ENCODE measurements at regions not wholly inside any gene's neighbourhood (a gene's known extent, or its start where the extent isn't known, plus 50 kb on each side); places are given as distances from the start of the nearest gene placed in this dataset.

DNA sequence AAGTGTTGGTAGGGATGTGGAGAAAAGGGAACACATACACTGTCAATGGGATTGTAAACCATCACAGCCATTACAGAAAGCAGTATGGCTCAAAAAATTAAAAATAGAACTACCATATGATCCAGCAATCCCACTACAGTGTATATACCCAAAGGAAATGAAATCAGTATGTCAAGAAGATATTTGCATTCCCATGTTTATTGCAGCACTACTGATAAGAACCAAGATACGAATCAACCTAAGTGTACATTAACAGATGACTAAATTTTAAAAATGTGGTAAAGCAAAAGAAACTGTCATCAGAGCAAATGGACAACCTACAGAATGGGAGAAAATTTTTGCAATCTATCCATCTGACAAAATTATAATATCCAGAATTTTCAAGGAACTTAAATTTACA lies 290.4 kb downstream of the IPMK start:
- Histone ChIP-seq H3K4me3 (no peak overlapping the region), H3K27ac (ENCODE audit: low read depth) (no peak overlapping the region), H3F3A (replicated peaks; ENCODE audit: low read depth) (no peaks in the 10 kb centered on the region), H4K20me1 (replicated peaks; ENCODE audit: insufficient read depth) (no peaks in the 10 kb centered on the region), H3K4me2 (no peak overlapping the region), H3K4me1 (ENCODE audit: insufficient read depth) (peaks cover 6% of the 10 kb centered on the region), H3K79me2 (replicated peaks; ENCODE audit: insufficient read depth) (no peaks in the 10 kb centered on the region), H3K9me2 (ENCODE audit: insufficient read depth) (no peaks in the 10 kb centered on the region; the same call in 1 of the 2 replicates), H3K27me3 (ENCODE audit: insufficient read depth) (no peaks in the 10 kb centered on the region), H2AFZ (no peak overlapping the region), H3K36me3 (ENCODE audit: insufficient read depth) (no peaks in the 10 kb centered on the region)
- peaks cover 9% of the 10 kb centered on the region for H3K4me1 Mint-ChIP-seq
- no peak overlapping the region for H3K27ac Mint-ChIP-seq
- H3K9me3 Mint-ChIP-seq = peaks cover 4% of the 10 kb centered on the region; the same call in 1 of the 3 replicates
- no peak for DNase-seq (ENCODE audit: low spot score)
- no peak for ATAC-seq
- TF ChIP-seq, protein P1, sequence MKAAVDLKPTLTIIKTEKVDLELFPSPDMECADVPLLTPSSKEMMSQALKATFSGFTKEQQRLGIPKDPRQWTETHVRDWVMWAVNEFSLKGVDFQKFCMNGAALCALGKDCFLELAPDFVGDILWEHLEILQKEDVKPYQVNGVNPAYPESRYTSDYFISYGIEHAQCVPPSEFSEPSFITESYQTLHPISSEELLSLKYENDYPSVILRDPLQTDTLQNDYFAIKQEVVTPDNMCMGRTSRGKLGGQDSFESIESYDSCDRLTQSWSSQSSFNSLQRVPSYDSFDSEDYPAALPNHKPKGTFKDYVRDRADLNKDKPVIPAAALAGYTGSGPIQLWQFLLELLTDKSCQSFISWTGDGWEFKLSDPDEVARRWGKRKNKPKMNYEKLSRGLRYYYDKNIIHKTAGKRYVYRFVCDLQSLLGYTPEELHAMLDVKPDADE (IDR thresholded peaks at IDR 0.05) = no peak
- TF ChIP-seq, protein P2, sequence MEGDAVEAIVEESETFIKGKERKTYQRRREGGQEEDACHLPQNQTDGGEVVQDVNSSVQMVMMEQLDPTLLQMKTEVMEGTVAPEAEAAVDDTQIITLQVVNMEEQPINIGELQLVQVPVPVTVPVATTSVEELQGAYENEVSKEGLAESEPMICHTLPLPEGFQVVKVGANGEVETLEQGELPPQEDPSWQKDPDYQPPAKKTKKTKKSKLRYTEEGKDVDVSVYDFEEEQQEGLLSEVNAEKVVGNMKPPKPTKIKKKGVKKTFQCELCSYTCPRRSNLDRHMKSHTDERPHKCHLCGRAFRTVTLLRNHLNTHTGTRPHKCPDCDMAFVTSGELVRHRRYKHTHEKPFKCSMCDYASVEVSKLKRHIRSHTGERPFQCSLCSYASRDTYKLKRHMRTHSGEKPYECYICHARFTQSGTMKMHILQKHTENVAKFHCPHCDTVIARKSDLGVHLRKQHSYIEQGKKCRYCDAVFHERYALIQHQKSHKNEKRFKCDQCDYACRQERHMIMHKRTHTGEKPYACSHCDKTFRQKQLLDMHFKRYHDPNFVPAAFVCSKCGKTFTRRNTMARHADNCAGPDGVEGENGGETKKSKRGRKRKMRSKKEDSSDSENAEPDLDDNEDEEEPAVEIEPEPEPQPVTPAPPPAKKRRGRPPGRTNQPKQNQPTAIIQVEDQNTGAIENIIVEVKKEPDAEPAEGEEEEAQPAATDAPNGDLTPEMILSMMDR (conservative IDR thresholded peaks at IDR 0.05; ENCODE audit: low read depth in 2 of 2) = no peak
- TF ChIP-seq ZNF331 (CRISPR knock-in tag; IDR thresholded peaks at IDR 0.05; ENCODE audit: low read depth) = no peak
- no peak for TF ChIP-seq CREB1 (CRISPR knock-in tag; IDR thresholded peaks at IDR 0.05; ENCODE audit: low read depth)
- no peak for TF ChIP-seq NANOG (IDR thresholded peaks at IDR 0.05; ENCODE audit: borderline replicate concordance)
- TF ChIP-seq EZH2 (IDR thresholded peaks at IDR 0.05; ENCODE audit: low read depth, unreplicated experiment) = no peak
- TF ChIP-seq STAT1 (IDR thresholded peaks at IDR 0.05; ENCODE audit: unreplicated experiment) = no peak
- no peak for TF ChIP-seq JUNB (IDR thresholded peaks at IDR 0.05; ENCODE audit: unreplicated experiment)
- TF ChIP-seq, protein P3, sequence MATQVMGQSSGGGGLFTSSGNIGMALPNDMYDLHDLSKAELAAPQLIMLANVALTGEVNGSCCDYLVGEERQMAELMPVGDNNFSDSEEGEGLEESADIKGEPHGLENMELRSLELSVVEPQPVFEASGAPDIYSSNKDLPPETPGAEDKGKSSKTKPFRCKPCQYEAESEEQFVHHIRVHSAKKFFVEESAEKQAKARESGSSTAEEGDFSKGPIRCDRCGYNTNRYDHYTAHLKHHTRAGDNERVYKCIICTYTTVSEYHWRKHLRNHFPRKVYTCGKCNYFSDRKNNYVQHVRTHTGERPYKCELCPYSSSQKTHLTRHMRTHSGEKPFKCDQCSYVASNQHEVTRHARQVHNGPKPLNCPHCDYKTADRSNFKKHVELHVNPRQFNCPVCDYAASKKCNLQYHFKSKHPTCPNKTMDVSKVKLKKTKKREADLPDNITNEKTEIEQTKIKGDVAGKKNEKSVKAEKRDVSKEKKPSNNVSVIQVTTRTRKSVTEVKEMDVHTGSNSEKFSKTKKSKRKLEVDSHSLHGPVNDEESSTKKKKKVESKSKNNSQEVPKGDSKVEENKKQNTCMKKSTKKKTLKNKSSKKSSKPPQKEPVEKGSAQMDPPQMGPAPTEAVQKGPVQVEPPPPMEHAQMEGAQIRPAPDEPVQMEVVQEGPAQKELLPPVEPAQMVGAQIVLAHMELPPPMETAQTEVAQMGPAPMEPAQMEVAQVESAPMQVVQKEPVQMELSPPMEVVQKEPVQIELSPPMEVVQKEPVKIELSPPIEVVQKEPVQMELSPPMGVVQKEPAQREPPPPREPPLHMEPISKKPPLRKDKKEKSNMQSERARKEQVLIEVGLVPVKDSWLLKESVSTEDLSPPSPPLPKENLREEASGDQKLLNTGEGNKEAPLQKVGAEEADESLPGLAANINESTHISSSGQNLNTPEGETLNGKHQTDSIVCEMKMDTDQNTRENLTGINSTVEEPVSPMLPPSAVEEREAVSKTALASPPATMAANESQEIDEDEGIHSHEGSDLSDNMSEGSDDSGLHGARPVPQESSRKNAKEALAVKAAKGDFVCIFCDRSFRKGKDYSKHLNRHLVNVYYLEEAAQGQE (IDR thresholded peaks at IDR 0.05; ENCODE audit: unreplicated experiment) = no peak
- TF ChIP-seq POLR2AphosphoS5 (IDR thresholded peaks at IDR 0.05; ENCODE audit: low read depth) = no peak
- no peak for TF ChIP-seq EZH2phosphoT487 (IDR thresholded peaks at IDR 0.05; ENCODE audit: unreplicated experiment)
- TF ChIP-seq, protein P4, sequence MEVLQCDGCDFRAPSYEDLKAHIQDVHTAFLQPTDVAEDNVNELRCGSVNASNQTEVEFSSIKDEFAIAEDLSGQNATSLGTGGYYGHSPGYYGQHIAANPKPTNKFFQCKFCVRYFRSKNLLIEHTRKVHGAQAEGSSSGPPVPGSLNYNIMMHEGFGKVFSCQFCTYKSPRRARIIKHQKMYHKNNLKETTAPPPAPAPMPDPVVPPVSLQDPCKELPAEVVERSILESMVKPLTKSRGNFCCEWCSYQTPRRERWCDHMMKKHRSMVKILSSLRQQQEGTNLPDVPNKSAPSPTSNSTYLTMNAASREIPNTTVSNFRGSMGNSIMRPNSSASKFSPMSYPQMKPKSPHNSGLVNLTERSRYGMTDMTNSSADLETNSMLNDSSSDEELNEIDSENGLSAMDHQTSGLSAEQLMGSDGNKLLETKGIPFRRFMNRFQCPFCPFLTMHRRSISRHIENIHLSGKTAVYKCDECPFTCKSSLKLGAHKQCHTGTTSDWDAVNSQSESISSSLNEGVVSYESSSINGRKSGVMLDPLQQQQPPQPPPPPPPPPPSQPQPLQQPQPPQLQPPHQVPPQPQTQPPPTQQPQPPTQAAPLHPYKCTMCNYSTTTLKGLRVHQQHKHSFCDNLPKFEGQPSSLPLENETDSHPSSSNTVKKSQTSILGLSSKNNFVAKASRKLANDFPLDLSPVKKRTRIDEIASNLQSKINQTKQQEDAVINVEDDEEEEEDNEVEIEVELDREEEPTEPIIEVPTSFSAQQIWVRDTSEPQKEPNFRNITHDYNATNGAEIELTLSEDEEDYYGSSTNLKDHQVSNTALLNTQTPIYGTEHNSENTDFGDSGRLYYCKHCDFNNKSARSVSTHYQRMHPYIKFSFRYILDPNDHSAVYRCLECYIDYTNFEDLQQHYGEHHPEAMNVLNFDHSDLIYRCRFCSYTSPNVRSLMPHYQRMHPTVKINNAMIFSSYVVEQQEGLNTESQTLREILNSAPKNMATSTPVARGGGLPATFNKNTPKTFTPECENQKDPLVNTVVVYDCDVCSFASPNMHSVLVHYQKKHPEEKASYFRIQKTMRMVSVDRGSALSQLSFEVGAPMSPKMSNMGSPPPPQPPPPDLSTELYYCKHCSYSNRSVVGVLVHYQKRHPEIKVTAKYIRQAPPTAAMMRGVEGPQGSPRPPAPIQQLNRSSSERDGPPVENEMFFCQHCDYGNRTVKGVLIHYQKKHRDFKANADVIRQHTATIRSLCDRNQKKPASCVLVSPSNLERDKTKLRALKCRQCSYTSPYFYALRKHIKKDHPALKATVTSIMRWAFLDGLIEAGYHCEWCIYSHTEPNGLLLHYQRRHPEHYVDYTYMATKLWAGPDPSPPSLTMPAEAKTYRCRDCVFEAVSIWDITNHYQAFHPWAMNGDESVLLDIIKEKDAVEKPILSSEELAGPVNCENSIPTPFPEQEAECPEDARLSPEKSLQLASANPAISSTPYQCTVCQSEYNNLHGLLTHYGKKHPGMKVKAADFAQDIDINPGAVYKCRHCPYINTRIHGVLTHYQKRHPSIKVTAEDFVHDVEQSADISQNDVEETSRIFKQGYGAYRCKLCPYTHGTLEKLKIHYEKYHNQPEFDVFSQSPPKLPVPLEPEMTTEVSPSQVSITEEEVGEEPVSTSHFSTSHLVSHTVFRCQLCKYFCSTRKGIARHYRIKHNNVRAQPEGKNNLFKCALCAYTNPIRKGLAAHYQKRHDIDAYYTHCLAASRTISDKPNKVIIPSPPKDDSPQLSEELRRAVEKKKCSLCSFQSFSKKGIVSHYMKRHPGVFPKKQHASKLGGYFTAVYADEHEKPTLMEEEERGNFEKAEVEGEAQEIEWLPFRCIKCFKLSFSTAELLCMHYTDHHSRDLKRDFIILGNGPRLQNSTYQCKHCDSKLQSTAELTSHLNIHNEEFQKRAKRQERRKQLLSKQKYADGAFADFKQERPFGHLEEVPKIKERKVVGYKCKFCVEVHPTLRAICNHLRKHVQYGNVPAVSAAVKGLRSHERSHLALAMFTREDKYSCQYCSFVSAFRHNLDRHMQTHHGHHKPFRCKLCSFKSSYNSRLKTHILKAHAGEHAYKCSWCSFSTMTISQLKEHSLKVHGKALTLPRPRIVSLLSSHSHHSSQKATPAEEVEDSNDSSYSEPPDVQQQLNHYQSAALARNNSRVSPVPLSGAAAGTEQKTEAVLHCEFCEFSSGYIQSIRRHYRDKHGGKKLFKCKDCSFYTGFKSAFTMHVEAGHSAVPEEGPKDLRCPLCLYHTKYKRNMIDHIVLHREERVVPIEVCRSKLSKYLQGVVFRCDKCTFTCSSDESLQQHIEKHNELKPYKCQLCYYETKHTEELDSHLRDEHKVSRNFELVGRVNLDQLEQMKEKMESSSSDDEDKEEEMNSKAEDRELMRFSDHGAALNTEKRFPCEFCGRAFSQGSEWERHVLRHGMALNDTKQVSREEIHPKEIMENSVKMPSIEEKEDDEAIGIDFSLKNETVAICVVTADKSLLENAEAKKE (CRISPR knock-in tag; IDR thresholded peaks at IDR 0.05) = no peak
- no peak for TF ChIP-seq ZNF114 (CRISPR knock-in tag; IDR thresholded peaks at IDR 0.05)
- peaks cover 5% of the 10 kb centered on the region; the same call in 2 of the 3 replicates for H3K36me3 Mint-ChIP-seq (ENCODE audit: low read depth)
- H3K4me3 Mint-ChIP-seq = no peak overlapping the region
- H3K27me3 Mint-ChIP-seq (ENCODE audit: insufficient read depth, low read depth, poor library complexity) = no peaks in the 10 kb centered on the region
